ENCODE measurements at regions not wholly inside any gene's neighbourhood (a gene's known extent, or its start where the extent isn't known, plus 50 kb on each side); places are given as distances from the start of the nearest gene placed in this dataset.

DNA sequence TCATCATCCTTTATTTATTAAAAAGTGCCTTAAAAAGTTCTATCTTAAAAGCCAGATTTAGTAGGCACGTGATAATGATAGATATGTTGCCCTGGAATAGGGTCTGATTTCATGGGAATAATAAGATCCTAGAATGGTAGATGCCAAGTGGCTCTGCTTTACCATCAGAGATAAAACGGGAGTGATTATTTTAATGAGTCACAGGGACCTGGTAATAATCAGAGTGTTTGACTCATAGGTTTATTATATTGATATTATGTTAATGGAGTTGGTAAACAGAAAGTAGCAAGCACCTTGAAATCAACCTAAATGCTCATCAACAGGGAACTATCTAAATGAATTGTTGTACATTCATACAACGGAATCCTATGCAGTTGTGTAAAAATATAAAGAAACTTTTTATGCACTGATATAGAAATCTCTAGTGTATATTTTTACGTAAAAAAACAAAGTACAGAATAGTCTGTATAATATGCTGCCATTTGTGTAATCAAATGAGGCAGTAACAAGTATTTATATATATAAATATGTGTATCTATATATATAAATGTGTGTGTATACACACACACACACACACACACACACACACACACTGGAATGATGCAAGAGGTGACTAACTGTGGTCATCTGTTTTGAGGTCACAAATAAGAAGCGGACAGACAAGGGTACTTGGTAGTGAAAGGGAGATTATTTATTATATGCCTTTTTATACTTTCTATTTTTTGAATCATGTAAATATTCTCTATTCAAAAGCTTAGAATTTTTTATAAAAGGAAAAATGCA lies 78.6 kb upstream of the DYNC1I1 start:
- no peaks in the 10 kb centered on the region for H4K20me1 ChIP-seq (ENCODE audit: control insufficient read depth, extremely low read depth, insufficient read depth, low read length)
- H2AFZ ChIP-seq (ENCODE audit: control insufficient read depth, low read length), result no peak overlapping the region
- H3K79me2 ChIP-seq (ENCODE audit: control insufficient read depth, insufficient read depth, low read length), result no peaks in the 10 kb centered on the region
- dilution Hi-C loops (cut with MboI; ENCODE audit: extremely low pct_ligation_motif_present, low sequenced_read_pairs), result loop anchor here (25.0 kb wide), 1 partner anchor 181 kb away; no protein-coding TSS in a partner anchor
- no peaks in the 10 kb centered on the region for H3K36me3 ChIP-seq (ENCODE audit: control insufficient read depth in 2 of 2, extremely low read depth in 1 of 2, insufficient read depth in 2 of 2, low read length in 2 of 2)
- no peaks in the 10 kb centered on the region for H3K9me3 ChIP-seq (ENCODE audit: control insufficient read depth, low read depth, low read length)
- peaks cover 14% of the 10 kb centered on the region for H3K4me1 ChIP-seq (ENCODE audit: control insufficient read depth, extremely low read depth, insufficient read depth, low read length)
- H3K27ac ChIP-seq (ENCODE audit: control insufficient read depth, insufficient read depth, low read length), result no peak overlapping the region
- H3K4me2 ChIP-seq (ENCODE audit: control insufficient read depth, extremely low read depth, insufficient read depth, low read depth, low read length), result no peak overlapping the region
- H3K27me3 ChIP-seq (ENCODE audit: control insufficient read depth, extremely low read depth, insufficient read depth, low read length), result no peaks in the 10 kb centered on the region
- FAIRE-seq (no peak), DNase-seq (ENCODE audit: low read depth, low spot score) (no peak)
- H3K9me1 ChIP-seq (ENCODE audit: control insufficient read depth, extremely low read depth, insufficient read depth, low read length), result no peaks in the 10 kb centered on the region
- no peak overlapping the region for H3K9ac ChIP-seq (ENCODE audit: control insufficient read depth, extremely low read depth, insufficient read depth, low read length)
- TF ChIP-seq, protein P1, sequence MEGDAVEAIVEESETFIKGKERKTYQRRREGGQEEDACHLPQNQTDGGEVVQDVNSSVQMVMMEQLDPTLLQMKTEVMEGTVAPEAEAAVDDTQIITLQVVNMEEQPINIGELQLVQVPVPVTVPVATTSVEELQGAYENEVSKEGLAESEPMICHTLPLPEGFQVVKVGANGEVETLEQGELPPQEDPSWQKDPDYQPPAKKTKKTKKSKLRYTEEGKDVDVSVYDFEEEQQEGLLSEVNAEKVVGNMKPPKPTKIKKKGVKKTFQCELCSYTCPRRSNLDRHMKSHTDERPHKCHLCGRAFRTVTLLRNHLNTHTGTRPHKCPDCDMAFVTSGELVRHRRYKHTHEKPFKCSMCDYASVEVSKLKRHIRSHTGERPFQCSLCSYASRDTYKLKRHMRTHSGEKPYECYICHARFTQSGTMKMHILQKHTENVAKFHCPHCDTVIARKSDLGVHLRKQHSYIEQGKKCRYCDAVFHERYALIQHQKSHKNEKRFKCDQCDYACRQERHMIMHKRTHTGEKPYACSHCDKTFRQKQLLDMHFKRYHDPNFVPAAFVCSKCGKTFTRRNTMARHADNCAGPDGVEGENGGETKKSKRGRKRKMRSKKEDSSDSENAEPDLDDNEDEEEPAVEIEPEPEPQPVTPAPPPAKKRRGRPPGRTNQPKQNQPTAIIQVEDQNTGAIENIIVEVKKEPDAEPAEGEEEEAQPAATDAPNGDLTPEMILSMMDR (optimal IDR thresholded peaks at IDR 0.05 in 1 of 3, IDR thresholded peaks at IDR 0.05 in 1 of 3, conservative IDR thresholded peaks at IDR 0.05 in 1 of 3; ENCODE audit: extremely low read depth in 1 of 3, insufficient read depth in 2 of 3, low read length in 3 of 3), result no peak
- TF ChIP-seq EZH2 (IDR thresholded peaks at IDR 0.05; ENCODE audit: low read length), result no peak
- H3K4me3 ChIP-seq (ENCODE audit: control insufficient read depth in 2 of 3, extremely low read depth in 1 of 3, insufficient read depth in 2 of 3, low read depth in 1 of 3, low read length in 3 of 3), result no peak overlapping the region

DNA sequence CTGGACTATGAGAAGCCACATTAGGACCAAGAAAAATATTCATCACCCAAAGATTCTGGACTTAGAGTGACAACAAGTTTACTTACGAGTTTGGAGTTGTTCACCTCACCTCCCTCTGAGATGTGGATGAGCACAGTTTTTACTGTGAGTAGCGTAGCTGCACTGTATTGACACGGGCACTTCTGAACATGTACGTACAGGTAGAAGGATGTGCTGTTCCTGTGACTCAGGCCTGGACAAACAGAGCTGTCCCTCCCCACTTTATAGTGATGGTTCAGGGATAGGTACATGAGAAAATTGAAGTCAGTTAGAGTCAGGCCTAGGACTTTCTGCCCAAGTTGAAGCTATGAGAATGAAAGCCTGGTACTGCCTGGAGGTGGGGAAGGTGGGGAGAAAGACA lies 80.9 kb upstream of the DYNC1I1 start:
- DNase-seq (ENCODE audit: low read depth, low spot score), result peak; percentile 61
- TF ChIP-seq, protein P1 (optimal IDR thresholded peaks at IDR 0.05 in 1 of 3, IDR thresholded peaks at IDR 0.05 in 1 of 3, conservative IDR thresholded peaks at IDR 0.05 in 1 of 3; ENCODE audit: extremely low read depth in 1 of 3, insufficient read depth in 2 of 3, low read length in 3 of 3), result peak in 1 of 3 experiments; percentile 4
- no peak for TF ChIP-seq EZH2 (IDR thresholded peaks at IDR 0.05; ENCODE audit: low read length)
- dilution Hi-C loops (cut with MboI; ENCODE audit: extremely low pct_ligation_motif_present, low sequenced_read_pairs), result loop anchor here (25.0 kb wide), 1 partner anchor 179 kb away; no protein-coding TSS in a partner anchor
- no peaks in the 10 kb centered on the region for H3K27me3 ChIP-seq (ENCODE audit: control insufficient read depth, extremely low read depth, insufficient read depth, low read length)
- H3K36me3 ChIP-seq (ENCODE audit: control insufficient read depth in 2 of 2, extremely low read depth in 1 of 2, insufficient read depth in 2 of 2, low read length in 2 of 2), result no peaks in the 10 kb centered on the region
- H3K9me1 ChIP-seq (ENCODE audit: control insufficient read depth, extremely low read depth, insufficient read depth, low read length), result no peaks in the 10 kb centered on the region
- no peaks in the 10 kb centered on the region for H3K79me2 ChIP-seq (ENCODE audit: control insufficient read depth, insufficient read depth, low read length)
- no peaks in the 10 kb centered on the region for H3K9me3 ChIP-seq (ENCODE audit: control insufficient read depth, low read depth, low read length)
- no peak overlapping the region for H3K4me3 ChIP-seq (ENCODE audit: control insufficient read depth in 2 of 3, extremely low read depth in 1 of 3, insufficient read depth in 2 of 3, low read depth in 1 of 3, low read length in 3 of 3)
- FAIRE-seq, result peak; percentile 77
- H4K20me1 ChIP-seq (ENCODE audit: control insufficient read depth, extremely low read depth, insufficient read depth, low read length), result no peaks in the 10 kb centered on the region
- peak overlapping the region; percentile 5 for H3K27ac ChIP-seq (ENCODE audit: control insufficient read depth, insufficient read depth, low read length)
- peak overlapping the region; percentile 26 for H2AFZ ChIP-seq (ENCODE audit: control insufficient read depth, low read length)
- no peak overlapping the region for H3K9ac ChIP-seq (ENCODE audit: control insufficient read depth, extremely low read depth, insufficient read depth, low read length)
- peaks cover 14% of the 10 kb centered on the region for H3K4me1 ChIP-seq (ENCODE audit: control insufficient read depth, extremely low read depth, insufficient read depth, low read length)
- H3K4me2 ChIP-seq (ENCODE audit: control insufficient read depth, extremely low read depth, insufficient read depth, low read depth, low read length), result peak overlapping the region; percentile 54
